ENCODE measurements at regions not wholly inside any gene's neighbourhood (a gene's known extent, or its start where the extent isn't known, plus 50 kb on each side); places are given as distances from the start of the nearest gene placed in this dataset.

- BruUV-seq (replicated peaks) = no TSS peak
- Mint-ChIP-seq H3K9me3 (ENCODE audit: unreplicated experiment) (peaks cover 9% of the 10 kb centered on the region), H3K4me3 (ENCODE audit: unreplicated experiment) (no peak overlapping the region), H3K36me3 (ENCODE audit: insufficient read depth, unreplicated experiment) (no peaks in the 10 kb centered on the region), H3K27ac (ENCODE audit: unreplicated experiment) (no peak overlapping the region), H3K27me3 (ENCODE audit: insufficient read depth, unreplicated experiment) (no peaks in the 10 kb centered on the region), H3K4me1 (ENCODE audit: low read depth, unreplicated experiment) (no peaks in the 10 kb centered on the region)
- no peaks in the 10 kb centered on the region for H3K9me3 ChIP-seq
- no peaks in the 10 kb centered on the region for H3K36me3 ChIP-seq (ENCODE audit: control insufficient read depth, insufficient read depth, low read length)
- intact Hi-C loops (cut with micrococcal nuclease; ENCODE audit: unreplicated experiment) = no loop called here
- CTCF ChIA-PET = no interaction called here
- no peak for TF ChIP-seq CTCF (IDR thresholded peaks at IDR 0.05; ENCODE audit: insufficient read depth in 1 of 2, low read depth in 1 of 2, low read length in 1 of 2, severe bottlenecking in 1 of 2, unreplicated experiment in 1 of 2)
- no peaks in the 10 kb centered on the region for H3K27me3 ChIP-seq (replicated peaks; ENCODE audit: control insufficient read depth, insufficient read depth, low read length)
- DNase-seq = no peak
- POLR2A ChIA-PET = no interaction called here
- no peak overlapping the region for H3K4me3 ChIP-seq (ENCODE audit: low read depth, low read length)
- H3K4me1 ChIP-seq = no peaks in the 10 kb centered on the region
These were observed 385.5 kb downstream of the NR4A2 start for GRCh38 chr2:155947069-155947468.

GRCh38 chr2:155944218-155944617 is 388.3 kb downstream of the NR4A2 start:
- H3K4me3 Mint-ChIP-seq (ENCODE audit: unreplicated experiment) = no peak overlapping the region
- BruUV-seq (replicated peaks) = no TSS peak
- POLR2A ChIA-PET = no interaction called here
- no peaks in the 10 kb centered on the region for H3K27me3 ChIP-seq (replicated peaks; ENCODE audit: control insufficient read depth, insufficient read depth, low read length)
- no peaks in the 10 kb centered on the region for H3K36me3 ChIP-seq (ENCODE audit: control insufficient read depth, insufficient read depth, low read length)
- intact Hi-C loops (cut with micrococcal nuclease; ENCODE audit: unreplicated experiment) = no loop called here
- H3K9me3 ChIP-seq = no peaks in the 10 kb centered on the region
- no peak overlapping the region for H3K27ac Mint-ChIP-seq (ENCODE audit: unreplicated experiment)
- TF ChIP-seq CTCF (IDR thresholded peaks at IDR 0.05; ENCODE audit: insufficient read depth in 1 of 2, low read depth in 1 of 2, low read length in 1 of 2, severe bottlenecking in 1 of 2, unreplicated experiment in 1 of 2) = no peak
- DNase-seq = no peak
- no peaks in the 10 kb centered on the region for H3K27me3 Mint-ChIP-seq (ENCODE audit: insufficient read depth, unreplicated experiment)
- H3K4me1 ChIP-seq = no peaks in the 10 kb centered on the region
- H3K4me1 Mint-ChIP-seq (ENCODE audit: low read depth, unreplicated experiment) = no peaks in the 10 kb centered on the region
- peaks cover 22% of the 10 kb centered on the region for H3K9me3 Mint-ChIP-seq (ENCODE audit: unreplicated experiment)
- H3K4me3 ChIP-seq (ENCODE audit: low read depth, low read length) = no peak overlapping the region
- no peaks in the 10 kb centered on the region for H3K36me3 Mint-ChIP-seq (ENCODE audit: insufficient read depth, unreplicated experiment)
- CTCF ChIA-PET = no interaction called here

DNA sequence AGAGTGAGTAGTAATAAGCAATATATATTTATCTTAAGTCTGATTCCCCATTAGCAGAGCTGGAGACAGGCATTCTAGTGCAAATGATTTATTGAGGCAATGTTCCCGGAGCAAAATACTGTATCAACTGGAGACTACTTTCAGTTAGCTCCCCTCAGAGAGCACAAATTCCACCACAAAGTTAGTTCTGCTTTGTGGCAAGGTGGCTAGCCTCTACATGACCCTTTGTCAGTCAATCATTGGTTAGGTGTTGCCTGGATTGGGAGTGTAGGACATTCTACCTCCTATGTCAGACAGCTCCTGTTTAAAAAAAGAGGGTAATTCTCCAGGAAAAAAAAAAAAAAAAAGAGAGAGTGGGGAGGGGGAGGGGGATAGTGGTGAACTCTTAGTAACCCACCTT is 402.2 kb downstream of the NR4A2 start:
- Mint-ChIP-seq H3K9me3 (ENCODE audit: unreplicated experiment) (peaks cover 18% of the 10 kb centered on the region), H3K27me3 (ENCODE audit: insufficient read depth, unreplicated experiment) (no peaks in the 10 kb centered on the region), H3K27ac (ENCODE audit: unreplicated experiment) (no peak overlapping the region), H3K36me3 (ENCODE audit: insufficient read depth, unreplicated experiment) (no peaks in the 10 kb centered on the region), H3K4me1 (ENCODE audit: low read depth, unreplicated experiment) (no peaks in the 10 kb centered on the region), H3K4me3 (ENCODE audit: unreplicated experiment) (no peak overlapping the region)
- Histone ChIP-seq H3K9me3 (0 out of 2 replicates have a peak, but pooled peaks cover 3% of the 10 kb centered on the region), H3K36me3 (ENCODE audit: control insufficient read depth, insufficient read depth, low read length) (no peaks in the 10 kb centered on the region), H3K27me3 (replicated peaks; ENCODE audit: control insufficient read depth, insufficient read depth, low read length) (no peaks in the 10 kb centered on the region), H3K4me1 (no peaks in the 10 kb centered on the region), H3K4me3 (ENCODE audit: low read depth, low read length) (no peak overlapping the region)
- POLR2A ChIA-PET = no interaction called here
- intact Hi-C loops (cut with micrococcal nuclease; ENCODE audit: unreplicated experiment) = no loop called here
- CTCF ChIA-PET = no interaction called here
- TF ChIP-seq CTCF (IDR thresholded peaks at IDR 0.05; ENCODE audit: insufficient read depth in 1 of 2, low read depth in 1 of 2, low read length in 1 of 2, severe bottlenecking in 1 of 2, unreplicated experiment in 1 of 2) = no peak
- no peak for DNase-seq
- no TSS peak for BruUV-seq (replicated peaks)

All from Caco-2 (cell line).